GM21447 (cell line): ENCODE measurements at regions not wholly inside any gene's neighbourhood (a gene's known extent, or its start where the extent isn't known, plus 50 kb on each side); places are given as distances from the start of the nearest gene placed in this dataset.

Experiments used
- ATAC-seq: cut with Tn5 transposase; IDR thresholded peaks from one replicate; pipeline ENCODE4 v1.9.1; 2021; ENCODE audit not compliant: unreplicated experiment

DNA sequence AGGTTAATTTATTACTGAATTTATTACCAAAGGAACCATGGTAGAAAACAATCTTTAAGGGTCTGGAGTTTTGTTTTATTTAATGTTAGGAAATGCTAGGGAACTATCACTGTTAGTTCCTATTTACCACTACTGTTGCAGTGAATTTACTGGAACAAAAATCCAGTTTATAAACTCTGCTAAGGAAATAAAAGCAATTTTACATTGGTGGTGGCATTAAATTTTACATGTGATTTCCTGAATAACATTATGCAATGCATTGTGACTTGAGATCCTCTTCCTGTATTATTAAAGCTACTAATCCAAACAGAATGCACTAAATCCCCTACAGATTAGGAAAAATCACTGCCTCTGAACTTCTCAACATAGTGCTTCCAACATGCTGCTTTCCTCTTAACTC, 599.5 kb upstream of the PTGER4 start:
- ATAC-seq = no peak

DNA sequence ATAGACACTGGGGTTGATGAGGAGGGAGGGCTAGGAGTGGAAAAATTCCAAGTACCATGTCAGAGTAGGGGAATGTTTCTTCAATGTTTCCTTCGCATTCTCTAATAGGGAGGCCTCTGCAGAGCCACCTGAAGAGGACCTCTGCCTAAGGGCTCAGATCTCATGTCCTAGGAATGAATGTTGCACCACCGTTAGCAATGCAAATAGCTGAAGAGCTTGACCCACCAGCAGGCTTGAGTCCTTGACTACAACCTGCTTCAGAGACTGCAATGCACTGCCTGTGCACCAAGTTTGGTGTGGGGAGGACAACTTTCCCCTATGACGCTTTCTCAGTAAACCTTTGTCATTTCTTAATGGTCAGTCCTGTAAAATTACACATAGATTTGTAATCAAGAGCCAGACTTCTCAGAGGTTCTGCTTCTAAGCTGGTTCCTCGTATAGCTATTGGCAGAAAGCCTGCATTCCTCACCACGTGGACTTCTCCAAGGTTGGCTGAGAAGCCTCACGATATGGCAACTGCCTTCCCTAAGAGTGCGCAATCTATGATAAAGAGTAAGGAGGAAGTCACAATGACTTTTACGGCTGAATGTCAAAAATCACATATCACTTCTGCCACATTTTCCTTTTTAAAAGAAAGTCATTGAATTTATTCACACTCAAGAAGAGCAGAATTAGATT, 600.7 kb upstream of the PTGER4 start:
- ATAC-seq = no peak

DNA sequence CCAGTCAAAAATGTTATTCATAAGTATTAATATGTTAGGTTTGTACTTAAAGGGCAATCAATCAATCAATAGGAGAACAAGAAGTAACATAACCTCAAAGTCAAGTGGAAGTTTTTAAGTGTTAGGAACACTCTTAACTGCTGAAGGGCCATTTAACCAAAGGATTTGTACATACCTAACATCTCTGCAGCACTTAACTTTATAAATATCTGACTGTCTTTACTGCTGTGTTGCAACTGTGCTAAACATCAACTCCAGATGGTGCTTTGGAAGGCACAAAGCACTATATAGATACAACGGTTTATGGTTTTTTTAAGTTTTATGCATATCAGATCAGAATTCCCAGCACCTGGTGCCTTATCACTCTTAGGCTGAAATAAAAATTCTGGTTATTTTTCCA, 604.9 kb upstream of the PTGER4 start:
- ATAC-seq = no peak

DNA sequence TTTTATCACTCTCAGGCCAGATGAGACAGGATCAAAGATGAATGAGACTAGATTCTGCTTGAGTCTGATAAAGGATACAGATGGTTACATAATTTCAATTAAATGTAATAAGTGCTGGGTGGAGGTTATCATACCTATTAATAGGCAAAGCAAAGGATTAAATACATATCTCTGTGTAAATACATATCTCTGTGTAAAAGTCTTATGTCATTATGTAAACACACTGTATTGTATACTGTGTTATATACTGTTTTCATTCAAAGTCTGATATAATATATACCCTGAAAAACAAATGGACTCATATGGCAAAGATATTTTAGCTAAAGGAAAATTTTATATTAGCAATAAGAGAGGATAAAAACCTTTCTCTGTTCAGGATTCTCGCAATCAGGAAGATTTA, 605.8 kb upstream of the PTGER4 start:
- no peak for ATAC-seq

DNA sequence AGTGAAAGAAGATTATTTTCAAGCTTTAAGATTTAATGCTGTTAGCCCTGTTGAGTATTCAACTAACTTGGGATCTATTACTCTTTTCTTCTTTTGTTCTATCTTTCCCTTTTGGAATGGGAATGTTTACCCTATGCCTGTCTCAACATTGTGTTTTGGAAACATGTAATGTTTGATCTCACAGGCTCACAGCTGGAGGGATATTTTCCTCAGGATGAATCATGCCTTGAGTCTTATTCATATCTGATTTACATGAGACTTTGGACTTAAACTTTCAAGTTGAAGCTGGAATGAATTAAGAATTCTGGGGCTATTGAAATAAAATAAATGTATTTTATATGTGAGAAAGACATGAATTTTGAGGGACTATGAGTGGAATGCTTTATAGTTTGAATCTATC, 607.8 kb upstream of the PTGER4 start:
- no peak for ATAC-seq

DNA sequence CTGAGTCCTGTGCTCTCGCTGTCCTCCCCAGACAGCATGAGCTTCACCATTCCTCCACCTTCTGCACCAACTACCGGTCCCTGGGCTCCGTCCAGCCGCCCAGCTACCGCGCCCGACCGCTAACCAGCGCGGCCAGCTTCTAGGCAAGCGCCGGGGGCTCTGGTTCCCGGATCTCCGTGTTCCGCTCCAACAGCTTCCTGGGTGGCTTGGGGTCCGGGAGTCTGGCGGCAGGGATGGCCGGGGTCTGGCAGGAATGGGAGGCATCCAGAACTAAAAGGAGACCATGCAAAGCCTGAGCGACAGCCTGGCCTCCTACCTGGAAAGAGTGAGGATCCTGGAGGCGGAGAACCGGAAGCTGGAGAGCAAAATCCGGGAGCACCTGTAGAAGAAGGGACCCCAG, 613.1 kb upstream of the PTGER4 start:
- no peak for ATAC-seq

DNA sequence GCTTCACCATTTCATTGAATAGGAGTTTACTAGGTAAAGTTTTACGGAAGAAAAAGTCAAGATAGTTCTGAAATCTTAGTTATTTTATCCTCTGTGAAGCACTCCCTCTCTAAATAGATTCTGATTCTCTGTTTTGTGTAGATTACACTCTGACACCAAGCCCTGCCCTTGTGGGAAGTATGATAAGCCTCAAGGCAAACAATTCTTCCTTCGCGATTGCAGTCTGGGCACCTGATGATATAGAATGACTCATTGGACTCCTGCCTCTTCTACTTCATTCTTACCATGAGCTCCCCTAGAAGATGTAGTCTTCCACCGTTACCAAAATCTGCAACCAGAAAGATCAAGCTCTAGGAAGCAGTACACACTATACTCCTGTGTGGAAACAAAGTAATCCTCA, 626.9 kb upstream of the PTGER4 start:
- ATAC-seq = no peak

DNA sequence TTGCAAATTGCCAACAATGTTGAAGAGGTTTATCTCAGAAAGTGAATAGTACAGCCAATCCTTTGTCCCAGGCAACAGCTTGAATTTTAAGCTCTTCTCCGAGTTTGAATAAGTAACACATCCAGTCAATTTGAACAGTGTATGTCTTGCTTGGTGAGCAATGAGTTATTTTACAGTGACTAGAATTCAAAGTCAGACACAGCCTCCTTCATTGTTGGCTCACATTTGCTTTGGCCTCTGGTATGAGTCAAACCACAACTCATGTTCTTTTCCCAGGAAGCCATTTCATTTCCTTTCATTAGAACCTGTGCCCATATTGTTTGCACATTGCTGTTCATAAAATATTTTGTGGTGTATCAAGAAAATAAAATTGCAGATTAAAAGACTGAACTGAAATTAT, 622.0 kb upstream of the DAB2 start:
- ATAC-seq = no peak

DNA sequence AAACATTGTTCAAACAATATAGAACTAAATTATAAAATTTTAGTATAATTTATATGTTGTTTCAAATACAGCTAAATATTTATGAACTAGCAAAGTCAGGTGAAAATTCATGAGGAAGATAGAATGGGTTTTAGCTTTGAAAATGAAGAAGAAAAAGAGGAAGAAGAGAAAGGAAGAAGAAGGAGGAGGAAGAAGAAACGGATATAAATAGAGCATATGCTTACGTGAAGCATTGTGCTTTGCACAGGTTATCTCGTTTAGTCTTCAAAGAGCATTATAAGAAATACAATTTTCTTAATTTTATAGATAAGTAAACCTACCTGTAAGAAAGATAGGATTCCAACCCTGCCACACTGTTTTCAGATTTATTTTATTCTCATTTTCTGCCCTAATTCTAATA, 620.6 kb upstream of the DAB2 start:
- ATAC-seq = no peak

DNA sequence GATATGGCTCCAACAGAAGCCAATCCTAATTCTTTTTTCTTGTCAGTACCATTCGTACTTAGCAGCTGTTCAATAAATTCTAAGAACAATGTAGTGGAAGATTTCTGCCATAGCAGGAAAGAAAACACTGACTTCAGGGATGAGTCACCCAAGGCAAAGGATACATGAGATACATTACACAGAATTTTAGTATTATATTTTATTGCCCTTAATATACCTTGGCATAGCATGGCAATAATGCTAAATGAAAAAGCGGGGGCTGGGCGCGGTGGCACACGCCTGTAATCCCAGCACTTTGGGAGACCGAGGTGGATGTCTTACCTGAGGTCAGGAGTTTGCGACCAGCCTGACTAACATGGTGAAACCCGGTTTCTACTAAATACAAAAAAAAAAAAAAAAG, 619.1 kb upstream of the DAB2 start:
- no peak for ATAC-seq

DNA sequence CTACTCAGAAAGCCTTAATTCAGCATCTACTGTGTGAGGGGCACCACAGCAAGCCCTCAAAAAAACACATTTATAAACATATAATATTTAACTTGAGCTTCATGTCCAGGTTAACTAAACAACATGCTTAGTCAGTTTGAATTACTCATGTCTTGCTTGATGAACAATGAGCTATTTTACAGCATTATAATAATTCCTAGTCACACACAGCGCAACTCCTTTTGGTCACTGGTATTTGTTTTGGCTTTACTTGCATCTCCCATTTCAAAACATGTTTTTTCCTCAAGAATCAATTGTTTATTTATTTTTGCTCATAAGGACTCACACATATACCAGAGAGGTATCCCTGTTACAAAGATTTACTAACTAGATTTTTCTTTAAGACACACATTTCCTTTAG, 616.7 kb upstream of the DAB2 start:
- no peak for ATAC-seq

DNA sequence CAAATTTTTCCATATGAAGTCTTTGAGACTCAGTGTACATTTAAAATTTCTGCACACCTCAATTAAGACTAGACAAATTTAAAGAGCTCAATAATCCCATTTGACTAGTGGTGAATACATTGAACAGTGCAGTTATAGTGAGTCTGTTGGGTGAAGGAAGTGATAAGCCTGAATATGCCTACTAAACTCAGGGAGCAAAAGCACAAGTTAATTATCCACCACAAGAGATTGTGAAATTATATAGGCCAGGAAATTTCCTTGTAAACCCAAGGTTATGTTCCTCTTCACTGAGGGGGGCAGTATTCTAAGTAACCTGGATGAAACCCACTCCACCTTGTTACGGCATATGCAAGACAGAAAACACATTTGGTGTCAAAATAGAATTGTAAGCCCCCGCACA, 612.9 kb upstream of the DAB2 start:
- no peak for ATAC-seq

DNA sequence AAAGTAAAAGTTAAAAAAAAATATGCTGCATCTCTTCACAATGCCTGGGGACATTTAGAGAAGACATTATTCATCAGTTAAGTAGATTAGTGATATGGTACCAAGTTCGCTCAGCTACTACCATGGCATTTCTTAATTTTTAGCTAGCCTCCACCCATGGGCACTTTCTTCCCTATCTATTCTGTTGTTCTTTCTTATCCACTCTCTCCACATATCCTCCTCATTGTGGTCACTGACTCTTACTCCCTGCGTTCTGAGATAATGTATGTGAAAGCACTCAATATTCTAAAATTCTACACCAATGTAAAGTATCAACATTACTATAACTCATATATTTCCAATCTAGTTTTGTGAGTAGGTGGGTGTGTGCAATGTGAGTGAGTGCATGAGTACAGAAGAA, 609.7 kb upstream of the DAB2 start:
- ATAC-seq = no peak

DNA sequence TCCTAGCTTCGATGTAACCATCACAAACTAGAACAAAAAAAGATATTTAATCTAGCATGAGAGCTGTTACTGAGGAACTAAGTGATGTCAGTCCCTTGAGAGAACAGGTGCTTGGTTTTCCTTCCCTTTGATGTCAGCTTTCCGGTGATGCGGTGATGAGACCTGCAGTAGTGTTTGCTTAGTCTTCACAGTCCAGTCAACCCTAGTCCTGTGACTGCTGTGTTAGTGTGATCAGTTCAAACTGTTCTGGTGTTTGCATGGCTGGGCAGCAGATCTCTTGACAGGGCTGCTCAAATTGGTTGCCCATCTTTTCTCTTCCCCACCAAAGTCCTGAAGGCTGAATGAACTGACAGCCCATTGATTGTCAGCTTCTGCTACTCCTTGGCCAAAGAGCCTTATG, 608.6 kb upstream of the DAB2 start:
- peak; percentile 98 for ATAC-seq

DNA sequence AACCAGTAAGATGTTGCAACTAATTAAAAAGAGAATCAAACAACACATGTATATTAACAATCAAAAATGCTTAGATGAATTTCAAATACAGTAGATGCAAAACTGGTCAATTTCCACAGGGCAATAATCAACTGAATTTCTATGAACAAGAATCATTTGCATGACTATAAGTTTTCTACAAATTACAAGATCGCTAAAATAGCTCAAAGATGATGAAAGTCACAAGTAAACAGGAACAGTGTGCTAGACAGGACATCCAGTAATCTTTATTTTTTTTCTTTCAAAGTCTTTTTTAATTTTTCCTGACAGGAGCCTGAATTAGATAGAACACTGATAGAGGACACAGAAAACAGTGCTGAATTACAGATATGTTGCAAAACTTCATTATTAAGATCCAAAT, 608.2 kb upstream of the DAB2 start:
- no peak for ATAC-seq

DNA sequence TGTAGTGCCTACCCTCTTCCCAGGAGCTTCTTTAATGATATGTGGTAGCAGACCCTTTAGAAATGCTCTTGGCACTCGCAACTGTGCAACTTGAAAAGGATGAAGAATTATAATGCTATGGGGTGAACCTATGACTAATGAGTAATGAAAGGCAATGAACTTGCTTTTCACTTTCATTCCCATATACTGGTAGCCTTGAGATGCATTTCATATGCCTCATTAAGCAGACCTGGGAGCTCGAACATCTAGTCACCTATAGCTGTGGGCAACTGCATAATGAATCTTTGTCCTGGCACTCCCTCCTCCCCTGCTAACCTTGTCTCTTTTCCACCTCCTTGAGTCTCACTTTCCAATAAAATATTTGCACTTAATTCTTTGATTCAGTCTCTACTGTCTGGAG, 605.9 kb upstream of the DAB2 start:
- ATAC-seq = no peak

DNA sequence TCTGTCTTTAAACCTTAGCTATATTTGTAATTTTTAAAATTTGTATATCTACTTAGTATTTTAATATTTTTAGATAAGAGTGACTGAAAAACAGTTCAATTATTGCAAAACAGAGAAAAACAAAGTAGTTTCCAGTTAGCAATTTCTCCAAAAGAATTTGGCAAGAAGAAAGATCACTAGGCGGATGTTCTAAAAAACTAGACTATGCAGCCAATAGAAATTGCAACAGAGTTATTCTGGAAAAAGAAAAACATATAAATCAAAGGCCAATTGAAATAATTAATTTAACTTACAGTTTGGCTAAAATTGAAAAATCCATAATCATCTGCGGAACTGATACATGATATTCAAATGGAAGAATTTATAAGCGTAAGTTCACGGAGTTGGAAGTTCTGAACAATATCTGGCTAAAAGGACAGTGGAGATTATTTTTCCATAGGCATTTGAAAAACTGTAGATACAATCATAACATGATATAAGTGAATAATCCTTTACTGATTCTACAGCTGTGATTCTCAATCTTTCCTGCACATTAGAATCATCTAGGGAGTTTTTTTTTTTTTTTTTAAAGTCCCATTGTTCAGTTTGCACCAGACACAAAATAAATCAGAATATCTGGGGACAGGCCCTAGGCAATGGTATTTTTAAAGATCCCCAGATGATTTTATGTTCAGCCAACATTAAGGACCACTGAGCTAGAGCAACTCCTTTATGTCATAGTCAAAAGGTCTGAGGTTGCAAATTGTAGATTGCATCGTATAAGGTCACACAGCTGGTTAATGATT, 605.1 kb upstream of the DAB2 start:
- no peak for ATAC-seq

DNA sequence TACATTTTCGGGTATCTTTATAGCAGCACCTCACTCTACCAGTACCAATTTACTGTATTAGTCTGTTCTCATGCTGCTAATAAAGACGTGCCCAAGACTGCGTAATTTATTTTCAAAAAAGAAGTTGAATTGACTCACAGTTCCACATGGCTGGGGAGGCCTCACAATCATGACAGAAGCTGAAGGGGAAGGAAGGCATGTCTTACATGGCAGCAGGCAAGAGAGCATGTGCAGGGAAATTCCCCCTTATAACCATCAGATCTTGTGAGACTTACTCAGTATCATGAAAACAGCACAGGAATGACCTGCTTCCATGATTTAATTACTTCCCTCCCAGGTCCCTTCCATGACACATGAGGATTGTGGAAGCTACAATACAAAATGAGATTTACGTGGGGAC, 602.6 kb upstream of the DAB2 start:
- no peak for ATAC-seq

DNA sequence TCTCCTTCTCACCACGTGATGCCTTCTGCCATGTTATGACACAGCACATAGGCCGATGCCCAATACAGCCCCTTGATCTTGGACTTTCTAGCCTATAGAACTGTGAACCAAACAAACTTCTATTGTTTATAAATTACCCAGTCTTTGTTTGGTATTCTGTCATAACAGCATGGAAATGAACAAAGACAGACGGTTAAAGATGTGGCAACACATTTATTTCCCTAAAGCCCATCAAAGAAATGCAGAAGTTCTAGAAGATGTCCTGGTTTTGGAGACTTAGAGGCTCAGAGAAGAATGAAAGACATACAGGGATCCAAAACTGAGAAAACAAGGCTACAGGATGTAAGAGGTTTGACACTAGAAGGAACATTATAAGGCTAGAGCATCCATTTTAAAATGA, 600.8 kb upstream of the DAB2 start:
- no peak for ATAC-seq

DNA sequence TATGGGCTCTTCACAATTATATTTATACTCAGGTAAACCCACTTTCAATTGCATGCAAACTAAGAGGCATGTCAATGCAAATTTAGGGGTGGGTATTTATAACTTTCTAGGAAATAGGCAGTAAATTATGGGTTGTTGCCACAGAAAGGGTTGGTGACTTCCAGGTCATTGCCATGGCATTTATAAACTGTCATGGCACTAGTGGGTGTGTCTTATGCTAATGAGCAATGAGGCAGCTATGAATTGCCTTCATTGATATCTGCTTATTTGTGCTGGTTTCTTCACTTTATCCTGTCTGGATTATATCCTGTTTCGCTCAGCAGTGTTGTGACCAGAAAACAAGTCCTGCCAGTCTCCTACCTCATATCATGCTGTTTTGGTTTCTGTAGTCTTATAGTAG, 597.3 kb upstream of the DAB2 start:
- no peak for ATAC-seq

DNA sequence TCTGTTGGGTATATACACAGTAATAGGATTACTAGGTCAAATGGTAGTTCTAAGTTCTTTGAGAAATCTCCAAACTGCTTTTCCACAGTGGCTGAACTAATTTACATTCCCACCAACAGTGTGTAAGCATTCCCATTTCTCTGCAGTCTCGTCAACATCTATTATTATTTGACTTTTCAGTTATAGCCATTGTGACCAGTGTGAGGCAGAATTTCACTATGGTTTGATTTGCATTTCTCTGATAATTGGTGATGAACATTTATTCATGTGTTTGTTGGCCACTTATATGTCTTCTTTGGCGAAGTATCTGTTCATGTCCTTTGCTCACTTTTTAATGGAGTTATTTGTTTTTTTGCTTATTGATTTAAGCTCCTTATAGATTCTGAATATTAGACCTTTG, 596.2 kb upstream of the DAB2 start:
- ATAC-seq = no peak

DNA sequence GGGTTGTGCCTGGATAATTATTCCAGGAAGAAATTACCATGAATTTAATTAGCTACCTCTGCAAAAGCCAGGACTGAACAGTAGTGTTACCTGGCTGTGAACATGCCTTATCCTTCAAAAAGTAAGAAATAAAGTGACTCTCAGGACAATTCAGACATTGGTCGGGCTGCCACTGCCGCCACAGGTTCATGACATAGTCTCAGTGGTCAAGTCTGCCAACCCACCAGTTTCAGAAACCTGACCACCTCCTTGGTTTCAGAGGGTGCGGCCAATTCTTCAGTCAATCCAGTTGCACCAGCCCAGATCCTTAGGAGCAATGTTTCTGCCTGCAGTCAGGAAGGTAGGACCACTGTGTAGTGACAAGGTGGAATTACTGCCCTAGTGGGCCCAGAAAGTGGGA, 593.1 kb upstream of the DAB2 start:
- no peak for ATAC-seq

DNA sequence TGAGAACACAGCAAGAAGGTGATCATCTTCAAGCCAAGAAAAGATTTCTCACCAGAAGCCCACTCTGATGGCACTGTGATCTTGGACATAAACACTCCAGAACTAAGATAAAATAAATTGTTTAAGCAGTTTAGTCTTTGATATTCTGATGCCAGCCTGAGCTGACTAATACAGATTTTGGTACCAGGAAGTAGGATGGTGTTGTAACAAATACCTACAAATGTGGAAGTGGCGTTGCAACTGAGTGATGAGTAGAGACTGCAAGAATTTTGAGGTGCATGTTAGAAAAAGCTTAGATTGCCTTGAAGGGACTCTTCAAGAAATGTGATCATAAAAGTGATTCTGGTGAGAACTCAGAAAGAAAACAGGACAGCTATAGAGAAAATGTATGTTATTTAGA, 592.4 kb upstream of the DAB2 start:
- no peak for ATAC-seq
